GM19023 (cell line): ENCODE measurements at regions not wholly inside any gene's neighbourhood (a gene's known extent, or its start where the extent isn't known, plus 50 kb on each side); places are given as distances from the start of the nearest gene placed in this dataset.
A peak's percentile ranks its signal among the peaks of the same experiment; 100 is the strongest.
"Not testable (repeated sequence)": the region's sequence is repeated elsewhere in the genome, so short reads cannot be mapped to it uniquely, and the experiment has no call there.

Experiments used
- ATAC-seq: cut with Tn5 transposase; IDR thresholded peaks from one replicate; pipeline ENCODE4 v1.9.1; 2021; ENCODE audit warnings: mild to moderate bottlenecking, moderate library complexity; ENCODE audit not compliant: unreplicated experiment

DNA sequence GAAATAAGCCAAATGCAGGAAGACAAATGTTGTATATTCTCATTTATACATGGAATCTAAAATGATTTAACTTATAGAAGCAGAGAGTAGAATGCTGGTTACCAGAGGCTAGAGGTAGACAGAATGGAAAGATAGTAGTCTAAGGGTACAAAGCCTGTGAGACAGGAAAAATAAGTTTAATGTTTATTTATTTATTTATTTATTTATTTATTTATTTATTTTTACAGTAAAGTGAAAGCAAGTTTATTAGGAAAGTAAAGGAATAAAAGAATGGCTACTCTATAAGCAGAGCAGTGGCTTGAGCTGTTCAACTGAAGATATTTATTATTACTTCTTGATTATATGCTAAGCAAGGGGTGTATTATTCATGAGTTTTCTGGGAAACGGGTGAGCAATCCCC is 203.2 kb downstream of the LAS1L start:
- no peak for ATAC-seq

- no peak for ATAC-seq
Observed at GRCh38 chrX:65300104-65300809, 234.3 kb downstream of the LAS1L start.

GRCh38 chrX:65282905-65283304 is 251.7 kb downstream of the LAS1L start:
- ATAC-seq = not testable (repeated sequence)

DNA sequence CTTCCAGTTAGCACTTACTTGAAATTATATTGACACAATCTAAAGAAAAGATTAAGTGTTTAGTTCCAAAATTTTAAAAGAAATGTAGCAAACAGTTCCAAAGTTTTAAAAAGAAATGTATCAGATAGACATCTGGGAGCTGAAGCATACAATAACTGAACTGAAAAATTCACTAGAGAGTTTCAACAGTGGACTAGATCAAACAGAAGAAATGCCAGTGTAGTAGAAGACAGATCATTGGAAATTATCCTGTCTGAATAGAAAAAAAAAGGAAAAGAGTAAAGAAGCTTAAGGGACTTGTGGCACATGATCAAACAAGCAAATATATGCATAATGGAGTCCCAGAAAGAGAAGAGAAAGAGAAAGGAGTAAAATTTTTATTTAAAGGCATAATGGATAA is 261.4 kb downstream of the LAS1L start:
- ATAC-seq = no peak

- ATAC-seq = no peak
Observed at GRCh38 chrX:65266482-65266881, 268.1 kb downstream of the LAS1L start.

DNA sequence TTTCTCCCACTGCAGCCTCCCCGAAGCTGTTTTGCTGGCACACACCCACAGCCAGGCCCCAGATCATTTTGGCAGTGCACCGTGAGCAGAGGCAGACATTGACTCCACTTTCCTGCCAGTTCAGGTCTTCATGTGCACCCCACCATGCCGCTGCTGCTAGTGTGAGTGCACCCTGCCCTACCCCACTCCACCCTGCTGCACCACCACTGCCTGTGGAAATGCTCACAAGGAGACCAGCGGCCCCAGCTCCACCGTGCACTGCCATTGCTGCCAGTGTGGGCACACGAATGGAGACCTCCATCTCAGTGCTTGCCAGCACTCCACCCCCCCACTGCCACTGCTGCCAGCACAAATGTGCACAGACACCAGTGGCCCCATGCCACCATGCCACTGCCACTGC is 277.6 kb upstream of the ZC4H2 start:
- ATAC-seq = no peak

DNA sequence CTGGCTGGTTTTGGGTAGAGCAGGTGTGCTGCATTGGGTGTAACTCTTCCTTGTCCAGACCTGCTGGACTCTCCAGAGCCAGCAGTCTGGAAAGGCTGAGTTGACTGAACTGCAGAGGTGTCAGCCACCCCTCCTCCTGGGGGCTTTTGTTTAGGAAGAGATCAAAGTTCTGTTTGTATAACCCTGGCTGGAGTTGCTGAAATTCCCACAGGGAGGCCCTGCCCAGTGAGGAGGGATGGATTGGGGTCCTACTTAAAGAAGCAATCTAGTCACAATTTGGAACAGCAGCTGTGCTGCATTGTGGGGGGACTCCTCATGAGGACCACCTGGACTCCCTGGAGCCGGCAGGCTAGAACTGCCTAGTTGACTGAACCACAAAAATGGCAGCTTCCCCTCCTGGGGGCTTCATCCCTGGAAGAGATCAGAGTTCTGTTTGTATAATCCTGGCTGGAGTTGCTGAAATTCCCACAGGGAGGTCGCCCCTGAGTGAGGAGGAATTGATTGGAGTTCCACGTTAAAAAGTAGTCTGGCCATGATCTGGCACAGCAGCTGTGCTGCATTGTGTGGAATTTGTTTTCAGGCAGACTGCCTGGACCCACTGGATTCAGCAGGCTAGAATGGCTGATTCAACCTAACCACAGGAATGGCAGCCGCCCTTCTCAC is 264.9 kb upstream of the ZC4H2 start:
- ATAC-seq = no peak

GRCh38 chrX:65203545-65203944 is 227.3 kb upstream of the ZC4H2 start:
- ATAC-seq = no peak

DNA sequence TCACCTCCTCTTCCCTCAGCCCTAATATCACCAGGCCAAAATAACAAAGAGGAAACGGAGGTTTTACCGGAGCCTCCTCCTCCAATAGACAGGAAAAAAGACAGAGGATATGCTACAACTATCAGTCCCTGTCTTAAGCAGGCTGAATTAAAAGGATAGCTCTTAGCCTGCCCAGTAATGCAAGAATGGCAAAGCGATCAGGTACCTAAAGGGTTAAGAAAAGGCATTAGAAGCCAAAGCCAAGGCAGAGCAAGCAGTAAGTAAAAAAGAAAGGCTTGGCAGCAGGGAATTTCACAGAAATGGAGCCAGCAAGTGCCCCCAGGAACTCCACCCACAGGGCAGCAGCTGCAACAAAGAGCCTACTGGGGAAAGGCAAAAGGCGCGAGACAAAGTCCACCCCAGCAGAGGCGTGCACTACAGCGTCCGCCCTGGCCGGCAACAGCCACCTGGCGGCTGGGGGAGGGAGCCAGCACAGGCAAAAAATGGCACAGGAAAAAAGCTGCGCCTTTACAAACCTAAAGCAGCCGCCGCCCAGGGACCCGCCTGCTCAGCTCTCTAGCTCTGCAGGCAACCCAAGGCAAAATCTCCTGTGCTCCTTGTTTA is 220.6 kb upstream of the ZC4H2 start:
- ATAC-seq = no peak

DNA sequence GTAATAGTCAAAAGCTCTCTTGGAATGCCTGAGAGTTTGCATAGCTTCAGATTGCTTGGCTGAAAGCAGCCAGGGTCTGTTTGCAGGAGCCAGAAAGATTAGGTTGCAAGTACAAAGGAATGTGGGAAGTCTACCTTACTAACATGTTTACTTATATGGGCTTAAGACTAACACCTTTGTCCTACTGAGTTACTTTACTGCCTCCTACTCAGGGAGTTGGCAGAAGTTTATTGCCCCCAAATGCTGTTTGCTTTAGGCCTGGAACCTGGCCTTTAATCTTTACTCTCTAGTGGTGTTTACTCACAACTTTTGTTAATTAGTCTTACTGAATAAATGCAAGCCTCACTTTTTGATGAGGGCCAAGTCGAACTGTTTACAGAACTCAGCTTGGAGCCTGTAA is 219.4 kb upstream of the ZC4H2 start:
- no peak for ATAC-seq

DNA sequence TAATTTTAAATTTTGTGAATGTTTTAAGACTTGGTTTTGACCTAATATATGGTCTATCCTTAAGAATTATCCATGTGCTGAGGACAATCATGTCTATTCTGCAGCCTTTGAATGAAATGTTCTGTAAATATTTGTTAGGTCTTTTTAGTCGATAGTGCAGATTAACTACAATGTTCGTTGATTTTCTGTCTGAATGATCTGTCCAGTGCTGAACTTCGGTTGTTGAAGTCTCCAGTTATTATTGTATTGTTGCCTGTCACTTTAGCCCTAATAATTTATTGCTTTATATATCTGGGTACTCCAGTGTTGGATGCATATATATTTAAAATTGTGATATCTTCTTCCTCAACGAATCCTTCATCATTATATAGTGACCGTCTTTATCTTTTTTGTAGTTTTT is 218.3 kb upstream of the ZC4H2 start:
- no peak for ATAC-seq

- not testable (repeated sequence) for ATAC-seq
Observed at GRCh38 chrX:65163325-65163724, 187.1 kb upstream of the ZC4H2 start.

DNA sequence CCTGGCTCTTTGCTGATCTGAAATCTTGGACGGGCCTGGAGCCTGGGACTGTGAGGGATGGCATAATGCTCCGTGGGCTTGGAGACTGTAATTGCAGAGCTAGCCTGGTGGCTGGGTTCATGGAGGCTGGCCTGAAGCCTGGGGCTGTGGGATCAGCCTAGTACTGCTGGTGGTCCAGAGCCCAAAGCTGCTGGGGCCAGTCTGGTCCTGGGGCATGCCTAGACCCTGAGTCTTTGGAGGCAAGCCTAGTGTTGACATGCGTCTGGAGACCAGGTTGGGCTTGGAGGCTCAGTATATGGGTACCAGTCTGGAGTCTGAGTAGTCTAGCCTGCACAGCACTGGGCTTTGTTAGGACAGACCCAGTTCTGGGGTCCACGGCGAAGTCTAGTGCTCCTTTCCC is 172.0 kb upstream of the ZC4H2 start:
- ATAC-seq = no peak

GRCh38 chrX:65136424-65136823 is 160.2 kb upstream of the ZC4H2 start:
- no peak for ATAC-seq

DNA sequence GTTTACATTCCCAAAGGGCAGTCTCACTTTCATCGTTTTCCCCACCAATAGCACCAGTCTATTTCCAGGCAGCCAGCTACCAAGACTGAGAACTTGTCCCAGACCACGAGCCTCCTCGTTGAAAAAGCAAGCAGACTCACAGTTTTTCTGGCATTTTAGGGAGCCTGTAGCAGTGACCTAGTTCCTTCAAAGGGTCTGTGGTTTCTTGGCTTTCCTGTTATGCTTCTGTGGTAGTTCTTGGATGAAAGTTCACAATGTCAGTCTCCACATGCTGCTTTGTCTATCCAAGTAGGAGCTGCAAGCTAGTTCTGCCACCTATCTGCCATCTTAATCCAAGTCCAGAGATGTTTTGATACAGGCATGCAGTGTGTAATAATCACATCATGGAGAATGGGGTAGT is 151.6 kb upstream of the ZC4H2 start:
- ATAC-seq = no peak

GRCh38 chrX:65098851-65099250 is 122.6 kb upstream of the ZC4H2 start:
- no peak for ATAC-seq

DNA sequence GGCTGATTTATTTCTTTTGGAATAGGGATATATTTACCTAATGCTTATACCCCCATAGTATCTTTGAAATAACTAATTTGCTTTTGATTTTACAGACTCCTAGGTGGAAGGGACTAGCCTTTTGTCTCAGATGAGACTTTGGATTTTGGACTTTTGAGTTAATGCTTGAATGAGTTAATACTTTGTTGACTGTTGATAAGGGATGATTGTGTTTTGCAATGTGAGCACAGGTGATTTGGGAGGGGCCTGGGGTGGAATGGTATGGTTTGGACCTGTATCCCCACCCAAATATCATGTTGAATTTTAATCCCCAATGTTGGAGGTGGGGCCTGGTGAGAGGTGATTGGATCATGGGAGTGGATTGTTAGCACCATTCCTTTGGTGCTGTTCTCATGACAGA is 117.4 kb upstream of the ZC4H2 start:
- ATAC-seq = no peak

DNA sequence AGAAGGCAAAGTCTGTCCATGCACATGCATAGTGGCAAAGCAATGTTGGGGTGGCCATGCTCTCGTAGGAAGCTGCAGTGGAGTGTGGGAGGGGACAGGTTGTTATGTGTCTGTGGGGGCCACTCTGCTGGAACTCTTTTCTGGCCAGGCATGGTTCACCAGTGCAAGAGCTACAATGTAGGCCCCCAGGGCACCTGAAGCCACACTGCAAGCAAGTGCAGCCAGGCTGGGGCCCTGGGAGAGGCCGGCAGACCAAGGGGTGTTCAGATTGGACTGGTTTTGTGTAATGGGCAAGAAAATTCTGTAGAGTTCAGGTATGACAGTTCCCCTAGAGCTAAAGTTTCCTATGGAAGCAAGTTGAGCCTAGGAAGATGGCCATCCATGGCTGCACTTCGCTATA is 97.0 kb upstream of the ZC4H2 start:
- ATAC-seq = no peak

DNA sequence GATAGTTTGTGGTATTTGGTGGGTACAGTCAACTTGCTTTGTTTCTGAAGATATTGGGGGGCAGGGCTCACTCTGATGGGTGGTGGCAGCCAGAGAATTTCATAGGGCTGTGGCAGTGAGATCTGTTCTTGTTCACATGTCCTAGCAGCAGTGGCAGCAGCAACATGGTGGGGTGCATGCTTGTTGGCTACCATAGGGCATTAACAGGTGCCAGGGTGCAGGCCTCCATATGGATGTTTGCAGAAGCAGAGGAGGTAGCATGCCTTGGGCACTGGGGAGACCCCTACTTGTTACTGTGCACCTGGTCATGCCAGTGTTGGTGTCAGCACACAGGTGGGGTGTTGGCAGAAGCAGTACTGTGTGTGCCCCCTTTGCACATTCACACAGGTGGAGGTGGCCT is 96.3 kb upstream of the ZC4H2 start:
- no peak for ATAC-seq

GRCh38 chrX:65058626-65059025 is 82.4 kb upstream of the ZC4H2 start:
- not testable (repeated sequence) for ATAC-seq

- ATAC-seq = no peak
Observed at GRCh38 chrX:65045001-65045400, 68.8 kb upstream of the ZC4H2 start.

DNA sequence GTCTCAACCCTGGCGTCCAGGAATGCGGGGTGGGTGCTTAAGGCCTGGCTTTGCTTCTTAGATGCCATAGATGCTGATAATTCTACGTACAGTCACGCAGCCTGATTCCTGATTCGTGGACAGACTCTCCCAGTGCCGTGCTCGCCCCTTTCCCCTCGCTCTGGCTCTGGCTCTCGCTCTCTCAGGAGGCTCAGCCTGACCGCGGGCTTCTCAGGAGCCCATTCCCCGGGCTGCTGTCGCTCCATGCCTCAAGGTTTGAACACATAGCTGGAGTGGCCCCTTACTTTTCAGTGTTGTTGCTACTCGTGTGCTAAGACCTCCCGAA is 59.2 kb upstream of the ZC4H2 start:
- ATAC-seq = peak; percentile 34
